Fibroblast of pulmonary artery (primary cell): ENCODE measurements at regions not wholly inside any gene's neighbourhood (a gene's known extent, or its start where the extent isn't known, plus 50 kb on each side); places are given as distances from the start of the nearest gene placed in this dataset.

Source experiments
- DNase-seq: peaks from one replicate; pipeline ENCODE4 v3.0.0-alpha.2; 2010; ENCODE audit warnings: low read depth
- H3K4me3 ChIP-seq: replicated peaks from 2 replicates; pipeline ENCODE4 v1.5.1; 2011; ENCODE audit warnings: low read depth, mild to moderate bottlenecking, control low read depth, low read length, moderate library complexity
- TF ChIP-seq, protein P1 (sequence below): IDR thresholded peaks from 2 replicates; pipeline ENCODE4 v1.5.1; 2011; ENCODE audit warnings: mild to moderate bottlenecking, control low read depth, low read length, inconsistent platforms; ENCODE audit errors: missing control alignments

DNA sequence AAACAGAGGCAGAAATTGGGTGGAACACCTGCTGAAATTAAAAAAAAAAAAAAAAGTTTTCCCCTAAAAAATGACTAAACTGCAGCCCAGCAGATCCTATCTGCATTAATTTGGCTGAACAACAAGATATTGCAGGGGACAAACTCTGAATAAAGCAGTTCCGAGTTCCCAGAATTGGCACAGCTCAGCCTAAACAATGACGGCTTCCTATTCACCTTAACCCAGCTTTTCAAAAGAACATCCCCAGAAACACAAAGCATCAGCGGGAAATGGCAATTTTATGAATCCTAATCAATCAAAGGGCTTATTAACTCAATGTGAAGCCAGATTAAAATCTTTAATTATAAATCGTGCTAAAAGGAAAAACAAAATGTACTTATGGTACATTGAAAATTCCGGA is 497.8 kb upstream of the ZFHX3 start:
- TF ChIP-seq, protein P1, sequence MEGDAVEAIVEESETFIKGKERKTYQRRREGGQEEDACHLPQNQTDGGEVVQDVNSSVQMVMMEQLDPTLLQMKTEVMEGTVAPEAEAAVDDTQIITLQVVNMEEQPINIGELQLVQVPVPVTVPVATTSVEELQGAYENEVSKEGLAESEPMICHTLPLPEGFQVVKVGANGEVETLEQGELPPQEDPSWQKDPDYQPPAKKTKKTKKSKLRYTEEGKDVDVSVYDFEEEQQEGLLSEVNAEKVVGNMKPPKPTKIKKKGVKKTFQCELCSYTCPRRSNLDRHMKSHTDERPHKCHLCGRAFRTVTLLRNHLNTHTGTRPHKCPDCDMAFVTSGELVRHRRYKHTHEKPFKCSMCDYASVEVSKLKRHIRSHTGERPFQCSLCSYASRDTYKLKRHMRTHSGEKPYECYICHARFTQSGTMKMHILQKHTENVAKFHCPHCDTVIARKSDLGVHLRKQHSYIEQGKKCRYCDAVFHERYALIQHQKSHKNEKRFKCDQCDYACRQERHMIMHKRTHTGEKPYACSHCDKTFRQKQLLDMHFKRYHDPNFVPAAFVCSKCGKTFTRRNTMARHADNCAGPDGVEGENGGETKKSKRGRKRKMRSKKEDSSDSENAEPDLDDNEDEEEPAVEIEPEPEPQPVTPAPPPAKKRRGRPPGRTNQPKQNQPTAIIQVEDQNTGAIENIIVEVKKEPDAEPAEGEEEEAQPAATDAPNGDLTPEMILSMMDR, result no peak
- no peak for DNase-seq
- no peak overlapping the region for H3K4me3 ChIP-seq

- TF ChIP-seq, protein P1, result no peak
- no peak for DNase-seq
- H3K4me3 ChIP-seq, result no peak overlapping the region
These were observed 497.4 kb upstream of the ZFHX3 start for GRCh38 chr16:73545290-73545689.

GRCh38 chr16:73544826-73545225 is 496.9 kb upstream of the ZFHX3 start:
- TF ChIP-seq, protein P1, result no peak
- H3K4me3 ChIP-seq, result no peak overlapping the region
- no peak for DNase-seq

GRCh38 chr16:73543970-73544599 is 496.2 kb upstream of the ZFHX3 start:
- DNase-seq, result no peak
- no peak overlapping the region for H3K4me3 ChIP-seq
- TF ChIP-seq, protein P1, result no peak

DNA sequence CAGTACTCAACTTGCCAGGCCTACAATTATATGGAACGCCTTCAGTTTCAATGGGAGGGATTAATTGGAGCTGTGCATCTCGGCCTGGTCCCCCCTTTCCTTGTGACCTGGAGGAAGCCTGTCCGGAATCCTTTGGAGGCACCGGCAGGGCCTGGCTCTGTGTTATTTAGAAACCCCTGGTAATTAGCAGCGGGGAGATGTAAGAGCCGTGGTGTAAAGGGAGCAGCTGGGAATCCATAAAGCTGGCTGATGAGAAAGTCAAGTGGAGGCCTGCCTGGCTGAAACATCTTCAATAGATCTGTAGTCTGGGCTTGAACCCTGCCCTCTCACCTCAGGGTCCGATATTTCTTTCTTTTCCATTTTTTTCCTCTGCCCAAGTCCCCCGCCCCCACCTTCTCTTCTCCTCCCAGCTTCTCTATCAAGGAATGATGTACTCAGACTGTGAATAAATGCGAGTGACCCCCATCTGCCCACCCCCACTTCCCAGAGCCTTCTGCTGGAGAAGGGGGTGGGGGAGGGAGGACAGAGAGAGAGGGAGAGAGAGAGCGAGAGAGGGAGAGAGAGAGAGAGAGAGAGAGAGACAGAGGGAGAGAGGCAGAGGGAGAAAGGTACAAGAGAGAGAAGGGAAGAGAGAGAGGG is 495.5 kb upstream of the ZFHX3 start:
- TF ChIP-seq, protein P1, result no peak
- no peak overlapping the region for H3K4me3 ChIP-seq
- no peak for DNase-seq

GRCh38 chr16:73542885-73543284 is 495.0 kb upstream of the ZFHX3 start:
- TF ChIP-seq, protein P1, result no peak

DNA sequence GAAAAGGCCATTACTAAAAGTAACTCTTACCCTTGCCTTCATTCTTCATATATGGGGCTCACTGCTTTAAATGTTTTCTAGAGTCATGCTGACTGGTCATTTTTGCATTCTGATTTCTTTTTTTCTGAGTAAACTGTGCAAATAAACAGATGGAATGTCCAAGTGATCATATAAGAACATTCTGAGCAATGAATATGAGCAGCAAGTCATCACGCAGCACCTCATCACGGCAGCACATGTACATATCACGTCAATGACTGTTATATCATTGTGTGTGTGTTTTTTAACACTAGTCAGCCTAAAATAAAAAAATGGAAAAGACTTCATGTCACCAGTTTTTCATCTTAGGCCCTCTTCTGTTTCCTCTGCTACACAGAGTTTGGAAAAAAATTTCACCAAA is 490.0 kb upstream of the ZFHX3 start:
- DNase-seq, result no peak
- TF ChIP-seq, protein P1, result no peak
- H3K4me3 ChIP-seq, result no peak overlapping the region

More at GRCh38 chr16:73542885-73543284, 495.0 kb upstream of the ZFHX3 start:
- H3K4me3 ChIP-seq, result no peak overlapping the region
- no peak for DNase-seq
